SK-N-SH treated with all-trans-retinoic acid at 6 μM for 48 hours (cell line): ENCODE measurements at regions not wholly inside any gene's neighbourhood (a gene's known extent, or its start where the extent isn't known, plus 50 kb on each side); places are given as distances from the start of the nearest gene placed in this dataset.

Source experiments
- ATAC-seq: fragments of 200-7000 bp; cut with Tn5 transposase; 3 replicates; pipeline ENCODE4 v1.9.1; 2020; ENCODE audit warnings: mild to moderate bottlenecking, moderate library complexity
- ARNTL ChIP-seq: fragments of 450-650 bp; formaldehyde crosslinking; IDR thresholded peaks from 2 replicates; pipeline ENCODE4 v1.5.0; 2020; ENCODE audit warnings: low read depth, mild to moderate bottlenecking, moderate library complexity, borderline replicate concordance
- BACH2 ChIP-seq: fragments of 250-450 bp; sonication (Bioruptor Pico); IDR thresholded peaks from 2 replicates; pipeline ENCODE4 v1.9.0; 2021; ENCODE audit warnings: mild to moderate bottlenecking, borderline replicate concordance
- CREB5 ChIP-seq: fragments of 250-450 bp; sonication (Bioruptor Pico); IDR thresholded peaks from 2 replicates; pipeline ENCODE4 v1.5.1; 2020; ENCODE audit warnings: low read depth, mild to moderate bottlenecking, moderate library complexity
- CSDC2 ChIP-seq: fragments of 250-450 bp; sonication (Bioruptor Pico); IDR thresholded peaks from 2 replicates; pipeline ENCODE4 v1.5.0; 2020; ENCODE audit warnings: mild to moderate bottlenecking, moderate library complexity
- CSRNP3 ChIP-seq: fragments of 250-450 bp; sonication (Bioruptor Pico); IDR thresholded peaks from 2 replicates; pipeline ENCODE4 v1.5.1; 2021; ENCODE audit warnings: mild to moderate bottlenecking, moderate library complexity
- ESRRG ChIP-seq: fragments of 250-450 bp; sonication (Bioruptor Pico); IDR thresholded peaks from 2 replicates; pipeline ENCODE4 v1.6.1; 2021; ENCODE audit warnings: mild to moderate bottlenecking
- GLIS3 ChIP-seq: fragments of 250-450 bp; sonication (Bioruptor Pico); IDR thresholded peaks from 2 replicates; pipeline ENCODE4 v1.5.0; 2020; ENCODE audit warnings: mild to moderate bottlenecking, moderate library complexity
- ISL1 ChIP-seq: fragments of 250-450 bp; sonication (Bioruptor Pico); IDR thresholded peaks from 2 replicates; pipeline ENCODE4 v2.1.2; 2022; ENCODE audit warnings: mild to moderate bottlenecking, moderate library complexity
- OSR1 ChIP-seq: fragments of 250-450 bp; sonication (Bioruptor Pico); IDR thresholded peaks from 2 replicates; pipeline ENCODE4 v1.8.0; 2022; ENCODE audit warnings: moderate library complexity, mild to moderate bottlenecking, inconsistent platforms
- PATZ1 ChIP-seq: fragments of 250-450 bp; sonication (Bioruptor Pico); IDR thresholded peaks from 2 replicates; pipeline ENCODE4 v1.8.0; 2020; ENCODE audit warnings: mild to moderate bottlenecking, moderate library complexity, borderline replicate concordance
- POU6F1 ChIP-seq: fragments of 250-450 bp; sonication (Bioruptor Pico); IDR thresholded peaks from 2 replicates; pipeline ENCODE4 v1.8.0; 2021; ENCODE audit warnings: low read depth, mild to moderate bottlenecking, moderate library complexity, borderline replicate concordance
- PPARA ChIP-seq: fragments of 250-450 bp; sonication (Bioruptor Pico); IDR thresholded peaks from 2 replicates; pipeline ENCODE4 v1.5.0; 2020; ENCODE audit warnings: mild to moderate bottlenecking, borderline replicate concordance
- RARB ChIP-seq: fragments of 250-450 bp; sonication (Bioruptor Pico); IDR thresholded peaks from 2 replicates; pipeline ENCODE4 v1.8.0; 2021; ENCODE audit warnings: mild to moderate bottlenecking, moderate library complexity
- SNAI2 ChIP-seq: fragments of 250-450 bp; sonication (Bioruptor Pico); IDR thresholded peaks from 2 replicates; pipeline ENCODE4 v1.5.0; 2020; ENCODE audit warnings: mild to moderate bottlenecking, moderate library complexity
- TCF4 ChIP-seq: fragments of 250-450 bp; sonication (Bioruptor Pico); IDR thresholded peaks from 2 replicates; pipeline ENCODE4 v1.8.0; 2021; ENCODE audit warnings: mild to moderate bottlenecking, moderate library complexity, borderline replicate concordance
- TOX ChIP-seq: fragments of 250-450 bp; sonication (Bioruptor Pico); IDR thresholded peaks from 2 replicates; pipeline ENCODE4 v1.8.0; 2021; ENCODE audit warnings: mild to moderate bottlenecking, moderate library complexity, borderline replicate concordance
- TSHZ2 ChIP-seq: fragments of 250-450 bp; sonication (Bioruptor Pico); IDR thresholded peaks from 2 replicates; pipeline ENCODE4 v1.5.0; 2020; ENCODE audit warnings: mild to moderate bottlenecking, moderate library complexity
- ZC3H10 ChIP-seq: fragments of 250-450 bp; sonication (Bioruptor Pico); IDR thresholded peaks from 2 replicates; pipeline ENCODE4 v1.5.1; 2021; ENCODE audit warnings: mild to moderate bottlenecking, moderate library complexity
- ZFP3 ChIP-seq: fragments of 250-450 bp; sonication (Bioruptor Pico); IDR thresholded peaks from 2 replicates; pipeline ENCODE4 v1.5.0; 2020; ENCODE audit warnings: mild to moderate bottlenecking, moderate library complexity
- ZFP30 ChIP-seq: fragments of 450-650 bp; formaldehyde crosslinking; IDR thresholded peaks from 2 replicates; pipeline ENCODE4 v1.5.0; 2022; ENCODE audit warnings: mild to moderate bottlenecking, moderate library complexity
- ZNF565 ChIP-seq: fragments of 450-650 bp; formaldehyde crosslinking; conservative IDR thresholded peaks from 2 replicates; pipeline ENCODE4 v1.5.0; 2020; ENCODE audit warnings: low read depth, mild to moderate bottlenecking, moderate library complexity
- ZNF70 ChIP-seq: fragments of 450-650 bp; formaldehyde crosslinking; IDR thresholded peaks from 2 replicates; pipeline ENCODE4 v1.5.0; 2020; ENCODE audit warnings: mild to moderate bottlenecking, moderate library complexity
- ZNF8 ChIP-seq: fragments of 450-650 bp; formaldehyde crosslinking; IDR thresholded peaks from 2 replicates; pipeline ENCODE4 v1.5.0; 2020; ENCODE audit warnings: mild to moderate bottlenecking, moderate library complexity

GRCh38 chr3:24670871-24671270, 176.2 kb upstream of the THRB start:
- no peak for ATAC-seq
- TF ChIP-seq GLIS3 (CRISPR knock-in tag): no peak
- no peak for TF ChIP-seq ZNF70 (CRISPR knock-in tag)
- TF ChIP-seq POU6F1 (CRISPR knock-in tag): no peak
- no peak for TF ChIP-seq BACH2 (CRISPR knock-in tag)
- no peak for TF ChIP-seq CREB5 (CRISPR knock-in tag)
- TF ChIP-seq SNAI2 (CRISPR knock-in tag): no peak
- TF ChIP-seq PATZ1: no peak
- no peak for TF ChIP-seq ARNTL
- no peak for TF ChIP-seq PPARA (CRISPR knock-in tag)
- TF ChIP-seq ZFP3 (CRISPR knock-in tag): no peak
- no peak for TF ChIP-seq RARB
- no peak for TF ChIP-seq ZNF8 (CRISPR knock-in tag)
- TF ChIP-seq CSRNP3 (CRISPR knock-in tag): no peak
- no peak for TF ChIP-seq TCF4 (CRISPR knock-in tag)
- TF ChIP-seq ESRRG (CRISPR knock-in tag): no peak
- TF ChIP-seq OSR1 (CRISPR knock-in tag): no peak
- no peak for TF ChIP-seq ISL1 (CRISPR knock-in tag)
- TF ChIP-seq CSDC2: no peak

- TF ChIP-seq ISL1 (CRISPR knock-in tag): 0 out of 2 replicates have a peak, but pooled peaks have one; percentile 41
- TF ChIP-seq ZFP30: no peak
- TF ChIP-seq, all 23 proteins: peak for 1
- ATAC-seq: no peak
Measured at GRCh38 chr3:24673596-24673995, 178.9 kb upstream of the THRB start.

GRCh38 chr3:24674261-24674660, 179.6 kb upstream of the THRB start:
- no peak for TF ChIP-seq GLIS3 (CRISPR knock-in tag)
- TF ChIP-seq ZNF70 (CRISPR knock-in tag): no peak
- no peak for TF ChIP-seq ISL1 (CRISPR knock-in tag)
- no peak for TF ChIP-seq TOX (CRISPR knock-in tag)
- TF ChIP-seq TSHZ2 (CRISPR knock-in tag): no peak
- TF ChIP-seq POU6F1 (CRISPR knock-in tag): no peak
- TF ChIP-seq ZFP3 (CRISPR knock-in tag): no peak
- no peak for TF ChIP-seq OSR1 (CRISPR knock-in tag)
- no peak for TF ChIP-seq CREB5 (CRISPR knock-in tag)
- TF ChIP-seq ZC3H10: no peak
- no peak for TF ChIP-seq SNAI2 (CRISPR knock-in tag)
- TF ChIP-seq ZNF565: no peak
- no peak for TF ChIP-seq PPARA (CRISPR knock-in tag)
- no peak for TF ChIP-seq TCF4 (CRISPR knock-in tag)
- TF ChIP-seq ARNTL: no peak
- no peak for TF ChIP-seq ESRRG (CRISPR knock-in tag)
- no peak for TF ChIP-seq PATZ1
- no peak for TF ChIP-seq CSDC2
- no peak for TF ChIP-seq RARB
- no peak for ATAC-seq
